ENCODE measurements at regions not wholly inside any gene's neighbourhood (a gene's known extent, or its start where the extent isn't known, plus 50 kb on each side); places are given as distances from the start of the nearest gene placed in this dataset.

GRCh38 chr3:145411605-145412004 lies 749.4 kb downstream of the PLOD2 start:
- TF ChIP-seq CTCF (IDR thresholded peaks at IDR 0.05; ENCODE audit: extremely low read depth, missing control alignments): no peak
- DNase-seq (ENCODE audit: low spot score): no peak

- no peak for DNase-seq (ENCODE audit: low spot score)
- TF ChIP-seq CTCF (IDR thresholded peaks at IDR 0.05; ENCODE audit: extremely low read depth, missing control alignments): no peak
These were observed 743.3 kb downstream of the PLOD2 start for GRCh38 chr3:145417678-145418077.

DNA sequence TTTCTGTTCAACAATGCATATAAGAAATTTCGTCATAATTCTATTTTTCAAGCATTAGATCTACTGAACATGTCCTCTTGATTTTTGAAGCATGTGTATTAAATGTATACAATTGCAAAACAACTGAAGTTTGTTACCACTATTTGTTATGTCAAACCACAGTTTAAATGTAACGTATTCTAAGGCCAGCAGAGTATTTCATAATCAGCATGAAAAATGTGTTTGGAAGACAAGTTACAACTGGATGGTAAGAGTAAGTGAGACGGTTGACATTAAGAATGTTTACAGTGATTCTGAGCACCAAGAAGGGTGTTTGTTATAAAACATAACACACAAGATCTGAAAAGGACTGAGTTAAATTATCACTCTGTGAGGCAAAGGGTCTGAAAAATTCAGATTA lies 738.4 kb downstream of the PLOD2 start:
- DNase-seq (ENCODE audit: low spot score): no peak
- TF ChIP-seq CTCF (IDR thresholded peaks at IDR 0.05; ENCODE audit: extremely low read depth, missing control alignments): no peak

DNA sequence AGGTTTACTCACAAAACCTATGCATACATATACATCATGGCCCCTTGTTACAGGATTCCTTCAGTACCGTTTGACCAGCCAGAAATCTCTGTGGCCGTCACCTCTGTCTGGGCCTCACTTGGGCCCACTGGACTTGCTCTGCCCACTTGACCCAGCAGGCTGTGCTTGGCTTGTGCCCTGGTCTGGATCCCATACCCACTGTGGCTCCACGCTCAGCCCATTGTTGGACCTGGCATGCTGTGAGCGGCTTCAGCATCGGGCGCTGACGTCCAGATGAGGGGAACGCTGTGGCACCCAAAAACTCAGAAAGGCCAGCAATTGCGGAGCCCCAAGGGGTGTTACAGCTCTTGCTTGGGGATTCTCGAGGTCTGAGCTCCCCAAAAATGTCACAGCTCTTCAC lies 733.6 kb downstream of the PLOD2 start:
- no peak for DNase-seq (ENCODE audit: low spot score)
- TF ChIP-seq CTCF (IDR thresholded peaks at IDR 0.05; ENCODE audit: extremely low read depth, missing control alignments): no peak

DNA sequence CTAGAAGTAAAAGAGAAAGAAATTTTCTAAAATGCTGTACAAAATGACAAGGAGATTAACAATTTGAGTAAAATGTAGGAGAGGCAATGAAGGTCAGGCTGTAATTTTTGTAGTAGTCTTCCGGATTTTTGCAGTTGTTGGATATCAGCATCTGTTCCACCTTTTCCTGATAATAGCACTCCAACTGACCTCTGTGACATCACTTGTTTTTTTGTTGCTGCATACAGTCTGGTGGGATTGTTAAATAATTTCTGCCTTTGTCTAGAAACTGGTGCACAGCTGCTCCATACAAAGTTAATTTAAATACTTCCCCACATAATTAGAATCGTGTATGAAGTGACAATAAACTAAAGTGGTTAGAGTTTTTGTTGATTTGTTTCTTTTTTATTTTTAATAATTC lies 731.4 kb downstream of the PLOD2 start:
- TF ChIP-seq CTCF (IDR thresholded peaks at IDR 0.05; ENCODE audit: extremely low read depth, missing control alignments): no peak
- no peak for DNase-seq (ENCODE audit: low spot score)

DNA sequence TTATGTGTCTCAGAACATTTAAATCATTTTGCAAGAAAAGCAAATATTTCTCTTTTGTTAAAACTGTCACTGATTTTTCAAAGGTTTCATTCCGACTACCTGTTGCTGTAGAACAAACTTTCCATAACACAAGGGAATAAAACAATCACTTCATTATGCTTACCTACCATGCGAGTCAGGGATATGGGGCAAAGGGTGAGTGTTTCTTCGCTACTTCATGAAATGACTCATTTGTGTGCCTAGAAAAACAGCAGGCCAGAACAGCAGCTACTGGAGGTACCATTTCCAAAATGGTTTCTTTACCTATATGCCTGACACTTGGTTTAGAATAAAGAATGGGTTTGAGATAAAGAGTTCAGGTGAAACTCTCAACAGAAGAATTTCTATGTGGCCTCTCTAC lies 712.5 kb downstream of the PLOD2 start:
- TF ChIP-seq CTCF (IDR thresholded peaks at IDR 0.05; ENCODE audit: extremely low read depth, missing control alignments): no peak

DNA sequence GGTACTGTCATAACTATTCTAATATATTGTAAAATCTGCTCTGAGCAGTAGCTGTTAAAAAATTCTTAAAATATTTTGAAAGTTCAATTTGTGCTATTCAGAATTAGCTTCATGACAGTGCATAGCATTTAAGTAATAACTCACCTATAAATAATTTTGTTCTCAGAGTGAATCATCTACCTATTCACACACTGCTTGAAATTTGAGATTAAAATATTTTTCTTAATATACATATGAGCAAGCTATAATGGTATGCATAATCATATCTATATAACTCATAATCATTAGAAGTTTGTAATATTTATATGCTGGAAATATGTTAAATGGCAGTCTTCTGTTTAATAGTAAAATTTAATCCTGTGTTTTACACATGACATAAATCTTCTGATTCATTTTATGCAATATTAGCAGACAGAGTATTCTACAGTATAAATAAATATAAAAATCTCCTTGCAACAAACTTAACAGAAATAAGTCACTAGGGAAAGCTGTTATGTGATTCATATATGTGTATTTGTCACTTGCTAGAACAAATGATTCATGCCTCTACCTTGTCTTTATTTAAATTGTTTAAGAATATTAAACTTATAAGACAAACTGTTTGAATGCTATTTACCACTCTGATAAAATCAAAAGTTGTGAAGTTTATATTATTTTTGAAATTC lies 710.8 kb downstream of the PLOD2 start:
- no peak for DNase-seq (ENCODE audit: low spot score)
- no peak for TF ChIP-seq CTCF (IDR thresholded peaks at IDR 0.05; ENCODE audit: extremely low read depth, missing control alignments)

More for the DNA sequence above, 712.5 kb downstream of the PLOD2 start:
- DNase-seq (ENCODE audit: low spot score): no peak
